ENCODE measurements at regions not wholly inside any gene's neighbourhood (a gene's known extent, or its start where the extent isn't known, plus 50 kb on each side); places are given as distances from the start of the nearest gene placed in this dataset.
"Not testable (repeated sequence)": the region's sequence is repeated elsewhere in the genome, so short reads cannot be mapped to it uniquely, and the experiment has no call there.

DNA sequence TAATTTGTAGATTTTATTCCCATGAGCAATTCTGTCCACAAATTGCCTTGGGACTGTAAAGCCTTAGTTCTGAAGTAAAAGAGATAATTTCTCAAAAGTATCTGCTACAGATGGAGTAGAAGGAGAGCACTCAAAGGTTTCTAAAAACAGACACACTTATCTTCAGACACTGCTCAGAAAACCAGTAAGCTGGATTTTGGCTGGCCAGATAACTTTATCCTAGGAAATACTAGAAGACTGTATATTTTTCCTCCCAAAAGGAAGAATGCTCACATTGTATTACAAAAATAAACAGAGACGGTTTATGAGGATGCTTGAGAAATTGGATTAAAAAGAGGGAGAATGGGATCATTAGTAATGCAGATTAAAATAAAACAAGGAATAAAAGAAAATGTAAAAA is 178.0 kb upstream of the IGFBP3 start:
- H3K9me3 Mint-ChIP-seq = no peaks in the 10 kb centered on the region
- DNase-seq (ENCODE audit: low spot score in 2 of 2) (no peak), ATAC-seq (no peak)
- no peaks in the 10 kb centered on the region for H3K4me1 Mint-ChIP-seq
- H3K36me3 Mint-ChIP-seq = no peaks in the 10 kb centered on the region
- H3K27ac Mint-ChIP-seq = no peak overlapping the region
- no peak overlapping the region for H3K4me3 Mint-ChIP-seq

DNA sequence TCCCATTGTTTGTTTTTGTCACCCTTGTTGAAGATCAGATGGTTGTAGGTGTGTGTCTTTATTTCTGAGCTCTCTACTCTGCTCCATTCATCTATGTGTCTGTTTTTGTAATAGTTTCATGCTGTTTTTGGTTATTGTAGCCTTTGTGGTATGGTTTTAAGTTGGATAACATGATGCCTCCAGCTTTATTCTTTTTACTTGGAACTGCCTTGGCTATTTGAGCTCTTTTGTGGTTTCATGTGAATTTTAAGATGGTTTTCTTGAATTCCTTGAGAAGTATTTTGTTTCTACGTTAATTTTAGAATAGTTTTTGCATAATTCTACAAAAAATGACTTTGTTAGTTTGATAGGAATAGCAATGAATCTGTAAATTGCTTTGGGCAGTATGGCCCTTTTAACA is 170.0 kb upstream of the IGFBP3 start:
- DNase-seq (ENCODE audit: low spot score in 2 of 2) (no peak), ATAC-seq (no peak)
- Mint-ChIP-seq H3K27ac (no peak overlapping the region), H3K4me3 (no peak overlapping the region), H3K4me1 (no peaks in the 10 kb centered on the region), H3K36me3 (no peaks in the 10 kb centered on the region), H3K9me3 (peaks cover 11% of the 10 kb centered on the region)

DNA sequence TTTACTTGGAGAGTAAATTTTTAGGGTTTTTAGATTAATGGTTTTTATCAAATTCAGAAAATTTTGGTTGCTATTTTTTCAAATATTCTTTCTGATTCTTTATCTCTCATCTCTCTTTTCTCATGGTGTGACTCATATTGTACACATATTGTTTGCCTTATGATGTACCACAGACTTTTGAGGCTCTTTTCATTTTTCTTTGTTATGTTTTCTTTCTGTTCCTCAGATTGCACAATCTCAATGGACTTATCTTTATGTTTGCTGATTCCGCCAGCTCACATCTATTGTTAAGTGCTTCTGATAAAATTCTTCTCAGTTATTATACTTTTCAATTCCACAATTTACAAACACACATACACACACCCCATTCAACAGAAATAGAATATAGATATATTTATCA is 168.2 kb upstream of the IGFBP3 start:
- ATAC-seq (no peak), DNase-seq (ENCODE audit: low spot score in 2 of 2) (no peak)
- Mint-ChIP-seq H3K27ac (no peak overlapping the region), H3K36me3 (no peaks in the 10 kb centered on the region), H3K4me1 (no peaks in the 10 kb centered on the region), H3K4me3 (no peak overlapping the region), H3K9me3 (peaks cover 11% of the 10 kb centered on the region)

DNA sequence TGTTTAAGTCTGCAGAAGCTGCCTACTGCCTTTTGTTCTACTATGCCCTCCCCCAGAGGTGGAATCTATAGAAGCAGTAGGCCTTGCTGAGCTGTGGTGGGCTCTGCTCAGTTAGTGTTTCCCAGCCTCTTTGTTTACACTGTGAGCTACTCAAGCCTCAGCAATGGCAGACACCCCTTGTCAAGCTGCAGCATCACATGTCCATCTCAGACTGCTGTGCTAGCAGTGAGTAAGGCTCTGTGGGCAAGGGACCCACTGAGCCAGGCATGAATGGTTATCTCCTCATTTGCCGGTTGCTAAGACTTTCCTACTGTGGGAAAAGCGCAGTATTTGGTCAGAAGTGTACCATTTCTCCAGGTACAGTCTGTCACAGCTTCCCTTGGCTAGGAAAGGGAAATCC is 167.4 kb upstream of the IGFBP3 start:
- ATAC-seq, H3K4me1 Mint-ChIP-seq: not testable (repeated sequence)

DNA sequence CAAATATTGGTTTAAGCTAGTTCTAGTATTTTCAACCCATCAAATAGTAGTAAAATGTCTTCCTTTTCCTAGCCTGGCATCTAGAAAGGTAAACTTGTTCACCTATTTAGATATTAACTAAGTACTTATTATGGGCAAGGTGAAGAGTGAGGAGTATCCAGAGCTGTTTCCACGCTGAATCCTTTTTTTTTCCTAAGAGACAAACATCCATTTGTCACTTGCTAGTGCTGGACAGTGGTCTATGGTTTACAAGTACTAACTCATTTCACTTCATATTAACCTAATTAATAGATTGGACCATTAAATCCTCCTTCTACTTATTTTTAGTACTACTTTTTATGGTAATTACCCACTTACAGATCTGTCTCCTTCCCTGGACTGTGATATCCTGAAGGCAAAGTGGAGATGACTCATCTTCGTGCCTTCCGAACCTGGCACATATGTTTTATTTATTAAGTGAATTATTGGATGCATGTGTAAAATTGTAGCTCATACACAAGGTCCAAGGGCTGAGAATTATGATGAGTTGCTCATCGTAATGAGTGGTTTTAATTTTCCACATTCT is 159.6 kb upstream of the IGFBP3 start:
- no peaks in the 10 kb centered on the region for H3K36me3 Mint-ChIP-seq
- no peak for DNase-seq (ENCODE audit: low spot score in 2 of 2)
- peaks cover 3% of the 10 kb centered on the region for H3K9me3 Mint-ChIP-seq
- H3K4me3 Mint-ChIP-seq = no peak overlapping the region
- no peaks in the 10 kb centered on the region for H3K4me1 Mint-ChIP-seq
- no peak for ATAC-seq
- no peak overlapping the region for H3K27ac Mint-ChIP-seq

More for the DNA sequence above, 167.4 kb upstream of the IGFBP3 start:
- H3K36me3 Mint-ChIP-seq; H3K4me3 Mint-ChIP-seq; DNase-seq (ENCODE audit: low spot score in 2 of 2); H3K27ac Mint-ChIP-seq: not testable (repeated sequence)
- peaks cover 11% of the 10 kb centered on the region for H3K9me3 Mint-ChIP-seq

DNA sequence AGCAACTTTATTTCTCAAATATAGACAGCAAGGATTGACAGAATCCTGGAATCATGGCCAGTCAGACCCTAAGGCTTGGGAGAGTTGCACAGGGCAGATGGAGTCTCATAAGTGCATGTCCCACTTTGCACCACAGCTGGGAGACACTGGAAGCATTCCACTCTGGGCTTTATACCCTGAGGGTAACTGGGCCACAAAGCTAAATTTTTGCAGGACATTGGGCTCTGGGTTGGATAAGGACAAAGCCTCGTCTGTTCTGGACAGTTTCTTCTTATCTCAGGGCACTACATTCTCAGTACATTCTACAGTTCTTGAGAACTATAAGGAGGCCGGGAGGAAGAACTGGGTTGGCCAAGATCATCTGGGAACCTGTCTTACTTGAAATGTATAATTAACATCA is 158.3 kb upstream of the IGFBP3 start:
- ATAC-seq (no peak), DNase-seq (ENCODE audit: low spot score in 2 of 2) (no peak)
- Mint-ChIP-seq H3K36me3 (no peaks in the 10 kb centered on the region), H3K27ac (no peak overlapping the region), H3K4me3 (no peak overlapping the region), H3K9me3 (peaks cover 3% of the 10 kb centered on the region), H3K4me1 (no peaks in the 10 kb centered on the region)

DNA sequence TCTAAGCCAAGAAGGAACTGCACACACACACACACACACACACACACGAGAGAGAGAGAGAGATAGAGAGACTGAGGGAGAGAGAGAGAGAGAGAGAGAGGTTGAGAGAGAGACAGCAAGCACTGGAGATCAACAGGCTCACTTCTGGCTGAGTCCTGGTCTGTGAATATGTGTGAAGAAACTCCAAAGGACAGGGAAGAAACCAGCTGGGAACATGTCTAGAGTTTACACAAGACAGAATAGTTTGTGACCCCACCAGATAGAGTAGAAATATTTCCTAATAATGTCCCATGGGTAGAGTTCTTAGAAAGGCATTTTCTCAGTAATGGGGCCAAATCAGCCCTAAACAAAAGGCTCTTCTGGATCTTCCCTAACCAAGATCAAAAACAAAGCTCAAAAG is 155.5 kb upstream of the IGFBP3 start:
- H3K9me3 Mint-ChIP-seq = peaks cover 3% of the 10 kb centered on the region
- no peaks in the 10 kb centered on the region for H3K4me1 Mint-ChIP-seq
- no peak overlapping the region for H3K4me3 Mint-ChIP-seq
- DNase-seq (ENCODE audit: low spot score in 2 of 2) = no peak
- no peaks in the 10 kb centered on the region for H3K36me3 Mint-ChIP-seq
- no peak overlapping the region for H3K27ac Mint-ChIP-seq
- no peak for ATAC-seq

DNA sequence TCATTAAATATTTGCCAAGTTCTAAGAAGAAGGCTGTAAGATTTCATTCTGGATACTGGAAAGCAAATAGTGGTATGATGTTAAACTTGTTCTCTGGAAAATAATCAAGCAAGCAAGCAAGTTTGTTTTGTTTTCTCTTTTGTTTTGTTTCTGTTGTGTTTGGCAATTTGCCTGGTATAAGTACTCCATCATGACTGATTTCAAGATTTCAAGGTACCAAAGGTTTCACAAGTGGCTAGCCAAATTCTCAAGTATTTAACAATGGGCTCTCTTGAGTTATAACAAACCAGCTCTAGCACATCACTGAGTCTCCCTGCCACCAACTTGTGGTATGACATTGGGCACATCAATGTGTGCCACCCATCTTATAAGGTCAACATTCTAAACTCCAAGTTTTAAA is 151.7 kb upstream of the IGFBP3 start:
- Mint-ChIP-seq H3K4me1 (no peaks in the 10 kb centered on the region), H3K9me3 (peaks cover 3% of the 10 kb centered on the region), H3K4me3 (no peak overlapping the region), H3K27ac (no peak overlapping the region), H3K36me3 (no peaks in the 10 kb centered on the region)
- no peak for ATAC-seq
- DNase-seq (ENCODE audit: low spot score in 2 of 2) = no peak

DNA sequence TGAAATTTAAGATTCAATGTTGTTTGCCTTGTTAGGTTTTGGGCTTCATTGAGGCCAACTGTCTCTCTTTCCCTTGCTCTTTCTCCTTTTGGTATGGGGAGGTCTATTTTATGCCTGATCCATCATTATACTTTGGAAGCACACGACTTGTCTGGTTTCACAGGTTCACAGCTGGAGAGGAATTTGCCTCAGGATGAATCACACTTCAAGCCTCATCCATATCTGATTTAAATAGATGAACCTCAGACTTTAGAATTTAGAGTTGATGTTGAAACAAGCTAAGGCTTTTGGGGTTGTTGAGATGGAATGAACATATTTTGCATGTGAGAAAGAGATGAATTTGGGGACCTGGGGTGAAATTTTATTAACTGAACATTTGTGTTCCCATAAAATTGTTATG is 150.5 kb upstream of the IGFBP3 start:
- ATAC-seq = no peak
- no peak for DNase-seq (ENCODE audit: low spot score in 2 of 2)

DNA sequence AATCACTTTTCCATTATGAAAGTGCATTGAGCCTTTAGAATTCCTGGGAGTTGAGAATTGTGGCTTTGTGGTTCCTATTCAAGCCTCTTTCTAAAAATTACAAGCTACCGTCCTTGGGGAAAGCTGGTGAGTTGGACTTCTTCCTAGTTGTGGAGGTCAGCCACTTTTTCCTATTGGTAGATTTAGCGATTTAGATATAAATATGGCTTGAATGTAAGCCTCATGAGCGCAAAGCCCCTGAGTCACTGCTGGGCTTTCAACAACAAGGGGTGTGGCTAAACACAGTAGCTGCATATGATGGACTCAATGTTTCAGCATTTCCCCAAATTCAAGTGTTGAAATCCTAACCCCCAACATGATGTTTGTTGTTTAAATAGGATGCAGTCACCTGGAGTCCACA is 150.0 kb upstream of the IGFBP3 start:
- peaks cover 3% of the 10 kb centered on the region for H3K9me3 Mint-ChIP-seq
- no peak overlapping the region for H3K4me3 Mint-ChIP-seq
- DNase-seq (ENCODE audit: low spot score in 2 of 2) (no peak), ATAC-seq (no peak)
- no peaks in the 10 kb centered on the region for H3K4me1 Mint-ChIP-seq
- no peak overlapping the region for H3K27ac Mint-ChIP-seq
- H3K36me3 Mint-ChIP-seq = no peaks in the 10 kb centered on the region

More for the DNA sequence above, 150.5 kb upstream of the IGFBP3 start:
- Mint-ChIP-seq H3K4me1 (no peaks in the 10 kb centered on the region), H3K27ac (no peak overlapping the region), H3K36me3 (no peaks in the 10 kb centered on the region), H3K4me3 (no peak overlapping the region), H3K9me3 (peaks cover 3% of the 10 kb centered on the region)

DNA sequence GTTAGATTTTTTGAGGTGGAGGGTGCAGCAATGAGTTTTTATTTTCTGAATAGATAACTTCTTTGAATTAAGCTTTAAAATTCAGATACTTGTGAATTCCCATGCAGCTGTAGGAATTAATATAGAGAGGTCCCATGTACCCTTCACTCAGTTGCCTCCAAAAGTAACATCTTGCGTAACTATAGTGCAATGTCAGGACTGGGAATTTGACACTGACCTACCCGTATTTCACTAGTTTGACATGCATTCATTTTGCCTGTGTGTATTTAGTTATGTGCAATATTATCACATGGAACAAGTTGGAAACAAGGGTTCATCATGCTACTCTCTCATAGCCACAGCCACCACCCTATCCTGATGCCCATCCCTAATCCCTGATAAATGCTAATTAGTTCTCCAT is 147.1 kb upstream of the IGFBP3 start:
- Mint-ChIP-seq H3K4me3 (no peak overlapping the region), H3K9me3 (peaks cover 3% of the 10 kb centered on the region), H3K36me3 (no peaks in the 10 kb centered on the region), H3K27ac (no peak overlapping the region), H3K4me1 (no peaks in the 10 kb centered on the region)
- ATAC-seq = no peak
- no peak for DNase-seq (ENCODE audit: low spot score in 2 of 2)

DNA sequence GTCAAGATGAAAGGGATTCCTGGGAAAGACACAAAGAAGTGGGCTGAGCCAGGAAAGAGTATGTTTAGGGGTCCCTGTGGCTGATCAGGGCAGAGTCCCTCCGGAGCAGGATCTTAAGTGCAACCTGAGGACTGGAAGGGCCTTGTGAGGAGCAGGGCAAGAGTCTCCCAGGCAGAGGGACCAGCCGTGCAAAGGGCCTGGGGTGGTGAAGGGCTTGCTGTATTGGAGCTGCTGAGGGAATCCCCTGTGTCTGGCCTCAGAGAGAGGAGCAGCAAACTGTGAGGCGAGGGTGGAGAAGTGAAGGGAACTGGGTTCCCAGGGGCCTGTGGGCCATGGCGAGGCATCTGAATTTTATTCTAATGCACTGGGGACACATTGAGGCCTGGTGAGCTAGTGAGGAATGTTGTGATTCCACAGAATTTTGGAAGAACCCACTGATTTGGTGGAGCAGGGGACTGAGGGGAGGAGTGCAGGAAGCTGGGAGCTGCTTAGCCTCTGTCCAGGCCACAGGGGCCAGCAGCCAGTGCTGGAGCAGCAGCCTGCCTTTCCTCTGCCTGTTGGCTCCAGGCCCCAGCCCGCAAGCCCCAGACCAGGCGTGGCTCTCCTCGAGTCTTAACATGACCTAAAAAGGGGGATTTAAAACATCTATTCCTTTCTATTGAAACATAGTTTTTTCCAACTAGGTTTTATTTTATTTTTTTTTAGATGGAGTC is 138.4 kb upstream of the IGFBP3 start:
- H3K36me3 Mint-ChIP-seq = no peaks in the 10 kb centered on the region
- H3K4me3 Mint-ChIP-seq = no peak overlapping the region
- peak overlapping the region; percentile 56 for H3K27ac Mint-ChIP-seq
- peaks cover 5% of the 10 kb centered on the region for H3K9me3 Mint-ChIP-seq
- peak; percentile 32 for ATAC-seq
- DNase-seq (ENCODE audit: low spot score in 2 of 2) = no peak
- H3K4me1 Mint-ChIP-seq = no peaks in the 10 kb centered on the region

DNA sequence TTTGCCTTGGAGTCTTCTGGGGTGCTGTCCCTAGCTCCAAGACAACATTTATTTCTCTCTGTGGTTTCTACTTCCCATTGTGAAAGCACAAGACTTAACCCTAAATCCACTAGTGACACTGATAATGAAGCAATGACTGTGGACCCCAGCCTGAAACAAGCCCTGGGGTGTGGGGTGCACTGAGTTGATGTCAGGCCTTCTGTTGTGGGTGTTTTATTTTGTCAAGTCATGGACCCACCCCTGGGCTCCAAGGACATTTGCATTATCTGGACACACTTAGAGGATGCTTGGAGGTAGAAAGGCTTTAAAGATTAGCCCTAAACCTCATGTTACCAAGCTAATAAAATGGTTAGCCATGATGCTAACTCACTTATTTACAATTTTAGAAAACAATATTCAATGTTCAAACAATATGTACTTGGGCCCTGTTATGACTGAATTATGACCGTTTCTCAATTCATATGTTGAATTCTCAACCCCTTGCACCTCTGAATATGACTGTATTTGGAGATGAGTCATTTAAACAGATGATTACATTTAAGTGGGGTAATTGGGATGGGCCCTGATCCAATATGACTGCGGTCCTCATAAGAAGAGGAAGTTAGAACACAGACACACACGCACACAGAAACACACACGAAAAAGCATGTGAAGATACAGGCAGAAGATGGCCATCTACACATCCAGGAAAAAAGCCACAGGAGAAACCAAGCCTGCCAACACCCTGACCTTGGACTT is 137.2 kb upstream of the IGFBP3 start:
- peaks cover 5% of the 10 kb centered on the region for H3K9me3 Mint-ChIP-seq
- ATAC-seq (peak; percentile 67), DNase-seq (ENCODE audit: low spot score in 2 of 2) (no peak)
- no peaks in the 10 kb centered on the region for H3K36me3 Mint-ChIP-seq
- H3K4me1 Mint-ChIP-seq = no peaks in the 10 kb centered on the region
- H3K27ac Mint-ChIP-seq = no peak overlapping the region
- H3K4me3 Mint-ChIP-seq = no peak overlapping the region

DNA sequence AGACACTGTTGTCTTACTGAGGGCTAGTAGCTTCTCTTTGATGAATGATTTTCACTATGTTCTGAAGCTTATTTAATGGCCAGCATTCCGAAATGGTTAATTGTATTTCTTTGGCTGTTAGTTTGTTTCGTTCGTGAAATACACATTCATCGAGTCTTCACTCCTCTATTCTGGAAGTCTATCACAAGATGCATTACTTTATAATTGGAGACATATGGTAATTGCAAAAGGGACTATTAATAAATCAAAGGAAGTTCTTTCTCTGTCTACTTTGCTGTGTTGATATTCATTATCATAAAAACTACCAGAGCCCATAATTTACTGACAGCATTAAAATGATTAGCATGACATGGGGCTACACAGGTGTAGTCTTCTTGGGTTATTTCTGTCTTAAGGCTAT is 133.8 kb upstream of the IGFBP3 start:
- Mint-ChIP-seq H3K27ac (no peak overlapping the region), H3K36me3 (no peaks in the 10 kb centered on the region), H3K4me1 (no peaks in the 10 kb centered on the region), H3K4me3 (no peak overlapping the region), H3K9me3 (peaks cover 9% of the 10 kb centered on the region)
- DNase-seq (ENCODE audit: low spot score in 2 of 2) = no peak
- ATAC-seq = no peak

DNA sequence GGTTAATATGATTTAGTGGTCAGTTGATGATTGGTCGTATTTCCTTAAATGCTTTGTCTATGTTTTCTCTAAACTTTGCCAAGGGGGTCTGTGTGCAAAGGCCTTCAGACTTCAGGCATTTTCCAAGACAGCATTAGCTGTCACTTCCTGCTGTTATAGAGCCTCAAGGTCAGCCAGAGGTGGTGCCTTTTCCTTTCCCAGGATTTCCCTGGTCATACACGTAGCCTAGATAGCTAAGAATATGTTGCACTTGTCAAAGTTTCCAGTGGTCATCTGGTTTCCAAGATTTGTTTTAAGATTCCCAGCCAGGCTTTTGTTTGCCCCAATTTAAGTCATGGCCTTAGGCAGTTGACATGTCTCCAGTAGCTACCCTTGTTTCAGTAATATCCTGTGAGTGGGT is 133.2 kb upstream of the IGFBP3 start:
- Mint-ChIP-seq H3K27ac (no peak overlapping the region), H3K36me3 (no peaks in the 10 kb centered on the region), H3K9me3 (peaks cover 7% of the 10 kb centered on the region), H3K4me1 (no peaks in the 10 kb centered on the region), H3K4me3 (no peak overlapping the region)
- no peak for ATAC-seq
- DNase-seq (ENCODE audit: low spot score in 2 of 2) = no peak

DNA sequence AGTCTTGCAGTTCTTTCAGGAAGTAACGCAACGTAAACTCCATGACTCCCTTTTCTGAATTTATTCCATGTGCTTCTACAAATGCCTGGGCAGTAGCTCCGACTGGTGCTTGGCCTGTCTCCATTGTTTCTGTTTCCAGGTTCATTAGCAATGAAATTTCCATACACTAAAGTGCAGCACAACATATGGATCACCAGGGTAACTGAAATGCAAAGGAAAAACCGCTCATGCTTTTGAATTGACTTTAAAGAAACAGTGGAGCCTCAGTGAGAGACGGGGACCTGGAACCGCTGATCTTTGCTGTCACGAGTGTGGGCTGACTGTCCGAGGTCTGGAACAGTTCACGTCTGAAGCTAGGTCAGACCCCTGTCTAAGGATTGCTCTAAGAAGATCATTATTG is 126.5 kb upstream of the IGFBP3 start:
- Mint-ChIP-seq H3K9me3 (peaks cover 2% of the 10 kb centered on the region), H3K4me1 (no peaks in the 10 kb centered on the region), H3K4me3 (no peak overlapping the region), H3K27ac (no peak overlapping the region), H3K36me3 (no peaks in the 10 kb centered on the region)
- DNase-seq (ENCODE audit: low spot score in 2 of 2) (no peak), ATAC-seq (no peak)
